ENCODE measurements at regions not wholly inside any gene's neighbourhood (a gene's known extent, or its start where the extent isn't known, plus 50 kb on each side); places are given as distances from the start of the nearest gene placed in this dataset.
A peak's percentile ranks its signal among the peaks of the same experiment; 100 is the strongest.

DNA sequence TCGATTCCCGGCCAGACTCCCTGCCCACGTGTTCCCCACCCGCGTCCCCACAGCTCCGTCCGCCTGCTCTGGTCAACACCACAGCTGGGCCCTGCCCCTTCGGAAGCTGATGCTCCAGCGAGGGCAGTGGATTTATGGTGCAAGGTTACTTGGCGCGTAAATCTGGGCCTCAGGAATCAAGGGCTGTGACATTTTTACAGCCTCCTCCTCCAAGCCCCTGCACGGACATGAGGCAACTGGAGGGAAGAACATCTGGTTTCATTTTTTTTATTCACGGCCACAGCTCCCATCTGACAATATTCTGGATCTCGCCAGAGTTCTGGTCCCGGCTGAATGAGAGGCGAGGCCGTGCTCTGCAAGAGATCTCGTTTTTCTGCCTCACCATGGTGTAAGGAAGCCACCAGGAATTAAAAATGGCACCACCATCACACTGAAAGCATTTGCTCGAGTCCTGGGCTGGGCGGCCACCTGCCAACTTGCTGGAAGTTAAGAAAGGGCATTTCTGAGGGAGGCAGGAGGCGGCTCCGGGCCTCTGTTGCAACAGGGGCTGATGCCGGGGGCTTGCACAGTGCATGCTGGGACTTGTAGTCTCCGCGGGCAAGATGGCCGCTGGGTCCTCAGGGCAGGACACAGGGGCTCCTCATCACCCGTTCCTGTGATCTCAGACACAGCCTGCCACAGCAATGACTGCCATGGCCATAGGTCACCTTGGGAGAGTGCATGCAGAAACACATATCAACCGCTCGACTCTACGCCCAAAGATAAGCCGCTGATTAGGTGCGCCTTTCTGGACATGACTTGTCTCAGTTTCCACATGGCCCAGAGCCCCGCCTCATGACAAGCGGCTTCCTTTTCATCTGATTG lies 148.5 kb downstream of the LY86 start:
- TF ChIP-seq, protein P1, sequence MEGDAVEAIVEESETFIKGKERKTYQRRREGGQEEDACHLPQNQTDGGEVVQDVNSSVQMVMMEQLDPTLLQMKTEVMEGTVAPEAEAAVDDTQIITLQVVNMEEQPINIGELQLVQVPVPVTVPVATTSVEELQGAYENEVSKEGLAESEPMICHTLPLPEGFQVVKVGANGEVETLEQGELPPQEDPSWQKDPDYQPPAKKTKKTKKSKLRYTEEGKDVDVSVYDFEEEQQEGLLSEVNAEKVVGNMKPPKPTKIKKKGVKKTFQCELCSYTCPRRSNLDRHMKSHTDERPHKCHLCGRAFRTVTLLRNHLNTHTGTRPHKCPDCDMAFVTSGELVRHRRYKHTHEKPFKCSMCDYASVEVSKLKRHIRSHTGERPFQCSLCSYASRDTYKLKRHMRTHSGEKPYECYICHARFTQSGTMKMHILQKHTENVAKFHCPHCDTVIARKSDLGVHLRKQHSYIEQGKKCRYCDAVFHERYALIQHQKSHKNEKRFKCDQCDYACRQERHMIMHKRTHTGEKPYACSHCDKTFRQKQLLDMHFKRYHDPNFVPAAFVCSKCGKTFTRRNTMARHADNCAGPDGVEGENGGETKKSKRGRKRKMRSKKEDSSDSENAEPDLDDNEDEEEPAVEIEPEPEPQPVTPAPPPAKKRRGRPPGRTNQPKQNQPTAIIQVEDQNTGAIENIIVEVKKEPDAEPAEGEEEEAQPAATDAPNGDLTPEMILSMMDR (IDR thresholded peaks at IDR 0.05; ENCODE audit: extremely low read depth, missing control alignments): no peak
- peak; percentile 51 for DNase-seq (ENCODE audit: low spot score)

GRCh38 chr6:6737671-6738070 lies 149.2 kb downstream of the LY86 start:
- DNase-seq (ENCODE audit: low spot score): no peak
- TF ChIP-seq, protein P1 (IDR thresholded peaks at IDR 0.05; ENCODE audit: extremely low read depth, missing control alignments): no peak

DNA sequence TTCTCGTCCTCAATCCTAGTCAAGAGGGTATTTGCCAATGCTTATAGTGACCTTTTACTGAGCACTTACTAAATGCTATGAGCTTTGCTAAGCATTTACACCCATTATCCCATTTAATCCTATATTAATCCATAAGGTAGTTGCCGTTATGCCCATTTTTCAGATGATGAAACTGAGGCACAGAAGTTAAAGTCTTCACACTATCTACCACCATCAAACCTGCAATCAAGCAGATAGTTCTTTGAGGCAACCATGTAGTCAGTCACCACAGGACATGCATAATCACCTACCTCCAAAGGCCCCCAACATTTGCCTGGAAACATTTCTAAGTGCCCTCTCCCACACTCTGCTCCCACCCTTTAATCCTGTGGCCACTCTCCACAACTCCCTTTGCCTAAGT lies 149.6 kb downstream of the LY86 start:
- no peak for DNase-seq (ENCODE audit: low spot score)
- TF ChIP-seq, protein P1 (IDR thresholded peaks at IDR 0.05; ENCODE audit: extremely low read depth, missing control alignments): no peak

- TF ChIP-seq, protein P1 (IDR thresholded peaks at IDR 0.05; ENCODE audit: extremely low read depth, missing control alignments): no peak
- no peak for DNase-seq (ENCODE audit: low spot score)
Observed at GRCh38 chr6:6738922-6739716, 150.6 kb downstream of the LY86 start.

DNA sequence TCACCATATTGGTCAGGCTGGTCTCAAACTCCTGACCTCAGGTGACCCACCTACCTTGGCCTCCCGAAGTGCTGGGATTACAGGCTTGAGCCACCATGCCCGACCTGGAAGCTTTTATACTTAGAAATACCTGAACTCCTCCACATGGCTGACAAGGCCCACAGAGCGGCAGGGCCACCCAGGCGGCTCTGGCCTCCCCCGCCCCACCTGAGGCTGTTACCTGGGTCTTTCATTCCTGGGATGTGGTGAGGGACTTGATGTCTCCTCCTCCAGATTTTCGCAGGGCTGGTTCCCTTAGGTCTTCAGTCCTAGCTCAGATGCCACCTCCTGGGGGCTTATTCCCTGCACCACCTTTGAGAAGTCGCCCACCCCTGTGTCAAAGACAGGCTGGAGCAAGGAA lies 152.1 kb downstream of the LY86 start:
- DNase-seq (ENCODE audit: low spot score): no peak
- TF ChIP-seq, protein P1 (IDR thresholded peaks at IDR 0.05; ENCODE audit: extremely low read depth, missing control alignments): no peak

DNA sequence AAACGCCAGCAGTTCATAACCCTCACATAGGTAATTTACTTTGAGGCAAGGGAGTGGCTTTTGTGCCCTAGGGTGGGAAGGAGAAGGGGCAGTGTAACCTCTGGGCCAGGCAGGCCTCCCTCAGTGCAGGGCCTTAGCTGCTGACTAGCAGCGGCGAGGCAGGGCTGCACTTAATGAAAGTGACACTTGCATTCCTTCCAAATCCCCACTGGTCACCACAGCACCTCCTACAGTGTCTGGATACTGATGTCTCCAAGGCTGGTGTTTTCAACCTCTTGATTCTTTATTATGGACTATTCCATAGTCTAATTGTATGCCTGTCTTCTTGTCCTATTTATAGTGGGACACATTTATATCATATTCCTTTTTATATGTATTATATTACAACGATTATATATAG lies 152.7 kb downstream of the LY86 start:
- TF ChIP-seq, protein P1 (IDR thresholded peaks at IDR 0.05; ENCODE audit: extremely low read depth, missing control alignments): no peak

GRCh38 chr6:6742535-6742934 lies 154.0 kb downstream of the LY86 start:
- no peak for DNase-seq (ENCODE audit: low spot score)
- TF ChIP-seq, protein P1 (IDR thresholded peaks at IDR 0.05; ENCODE audit: extremely low read depth, missing control alignments): no peak

More for the DNA sequence above, 152.7 kb downstream of the LY86 start:
- DNase-seq (ENCODE audit: low spot score): no peak
